Ovary (tissue), 3 donors: ENCODE measurements at regions not wholly inside any gene's neighbourhood (a gene's known extent, or its start where the extent isn't known, plus 50 kb on each side); places are given as distances from the start of the nearest gene placed in this dataset.

Experiments
- POLR2A ChIP-seq: fragments of 450-650 bp; IDR thresholded peaks from one replicate; pipeline ENCODE4 v1.6.1; 2017; ENCODE audit warnings: antibody characterized with exemption, mild to moderate bottlenecking, moderate library complexity
- TF ChIP-seq, protein P1 (sequence below), 3 donors: fragments of 450-650 bp in 2 of 3; fragments of 200-600 bp in 1 of 3; IDR thresholded peaks; one replicate each; pipeline versions ENCODE4 v1.5.1 to v1.8.0; 2016 to 2022; ENCODE audit warnings: antibody characterized with exemption in 3 of 3, mild to moderate bottlenecking in 1 of 3
- donor health status: DM: no; HTN: no; CAD: no.

DNA sequence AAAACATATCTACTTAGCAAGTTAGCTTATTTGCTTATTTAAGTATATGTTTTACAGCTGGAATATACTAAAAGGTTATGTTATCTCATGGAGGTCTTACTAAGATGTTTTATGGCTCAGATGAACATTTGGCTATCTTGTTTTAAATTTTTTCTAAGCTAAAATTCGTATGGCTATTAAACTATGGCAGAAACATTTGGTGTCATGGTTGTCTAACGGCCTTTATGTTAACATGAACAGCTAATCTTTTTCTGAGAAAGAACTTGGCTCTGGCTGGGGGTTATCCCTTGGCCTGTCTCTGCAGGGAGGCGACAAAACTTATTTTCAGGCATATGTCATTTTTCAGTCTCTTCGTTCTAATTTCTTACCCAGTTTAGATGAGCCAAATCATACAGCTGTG is 101.5 kb upstream of the MTPN start:
- no peak for TF ChIP-seq POLR2A
- TF ChIP-seq, protein P1, sequence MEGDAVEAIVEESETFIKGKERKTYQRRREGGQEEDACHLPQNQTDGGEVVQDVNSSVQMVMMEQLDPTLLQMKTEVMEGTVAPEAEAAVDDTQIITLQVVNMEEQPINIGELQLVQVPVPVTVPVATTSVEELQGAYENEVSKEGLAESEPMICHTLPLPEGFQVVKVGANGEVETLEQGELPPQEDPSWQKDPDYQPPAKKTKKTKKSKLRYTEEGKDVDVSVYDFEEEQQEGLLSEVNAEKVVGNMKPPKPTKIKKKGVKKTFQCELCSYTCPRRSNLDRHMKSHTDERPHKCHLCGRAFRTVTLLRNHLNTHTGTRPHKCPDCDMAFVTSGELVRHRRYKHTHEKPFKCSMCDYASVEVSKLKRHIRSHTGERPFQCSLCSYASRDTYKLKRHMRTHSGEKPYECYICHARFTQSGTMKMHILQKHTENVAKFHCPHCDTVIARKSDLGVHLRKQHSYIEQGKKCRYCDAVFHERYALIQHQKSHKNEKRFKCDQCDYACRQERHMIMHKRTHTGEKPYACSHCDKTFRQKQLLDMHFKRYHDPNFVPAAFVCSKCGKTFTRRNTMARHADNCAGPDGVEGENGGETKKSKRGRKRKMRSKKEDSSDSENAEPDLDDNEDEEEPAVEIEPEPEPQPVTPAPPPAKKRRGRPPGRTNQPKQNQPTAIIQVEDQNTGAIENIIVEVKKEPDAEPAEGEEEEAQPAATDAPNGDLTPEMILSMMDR (IDR thresholded peaks at IDR 0.05), result no peak
